Heart right ventricle (tissue), 16 donors: ENCODE measurements at regions not wholly inside any gene's neighbourhood (a gene's known extent, or its start where the extent isn't known, plus 50 kb on each side); places are given as distances from the start of the nearest gene placed in this dataset.

Experiments
- ATAC-seq, 8 donors: fragments of 200-7000 bp; cut with Tn5 transposase; one replicate each; pipeline ENCODE4 v1.9.1; 2020; ENCODE audit warnings: mild to moderate bottlenecking in 8 of 8, moderate library complexity in 8 of 8, moderate number of reproducible peaks in 1 of 8
- DNase-seq, 2 donors: peaks; one replicate each; pipeline ENCODE4 v3.0.0-alpha.2; 2020
- H3K27ac ChIP-seq, 10 donors: fragments of 200-600 bp; sonication (generic) in 2 of 10; one replicate each; pipeline versions ENCODE4 v1.5.0 to v1.8.0; 2020 to 2022; ENCODE audit warnings: mild to moderate bottlenecking in 3 of 10
- H3K27me3 ChIP-seq, 7 donors: fragments of 200-600 bp; one replicate each; pipeline ENCODE4 v1.8.0; 2021 to 2022; ENCODE audit warnings: mild to moderate bottlenecking in 2 of 7
- H3K36me3 ChIP-seq, 9 donors: fragments of 200-600 bp; sonication (generic) in 1 of 9; one replicate each; pipeline versions ENCODE4 v1.5.0 to v1.8.0; 2020 to 2022; ENCODE audit warnings: mild to moderate bottlenecking in 2 of 9
- H3K4me1 ChIP-seq, 9 donors: fragments of 200-600 bp; sonication (generic) in 1 of 9; one replicate each; pipeline versions ENCODE4 v1.5.0 to v1.8.0; 2020 to 2022; ENCODE audit warnings: mild to moderate bottlenecking in 4 of 9
- H3K4me3 ChIP-seq, 10 donors: fragments of 200-600 bp; sonication (generic) in 2 of 10; one replicate each; pipeline versions ENCODE4 v1.5.0 to v1.8.0; 2020 to 2022; ENCODE audit warnings: mild to moderate bottlenecking in 7 of 10, moderate library complexity in 2 of 10
- H3K9me3 ChIP-seq, 11 donors: fragments of 200-600 bp in 10 of 11; sonication (generic) in 2 of 11; one replicate each; pipeline versions ENCODE4 v1.5.0 to v1.8.0; 2013 to 2022; ENCODE audit warnings: mild to moderate bottlenecking in 2 of 11, control low read depth in 1 of 11, moderate library complexity in 1 of 11
- WGBS, 2 donors: extraction: QIAGEN DNeasy Blood & Tissue Kit; methylation state at CpG; one replicate each; pipeline ENCODE4 v1.1.7; 2013; ENCODE audit warnings: inconsistent platforms in 1 of 2; 5-methylcytosine and 5-hydroxymethylcytosine counted together
- intact Hi-C, 10 donors: fragments of 100-400 bp; cut with DNase I; formaldehyde crosslinking; loops; one replicate each; pipeline versions ENCODE4 v1.11.1 to v1.14.2; 2022
- TF ChIP-seq, protein P1 (sequence below), 9 donors: fragments of 200-600 bp; sonication (generic) in 2 of 9; IDR thresholded peaks; one replicate each; pipeline versions ENCODE4 v1.5.0 to v1.8.0; 2021 to 2022; ENCODE audit warnings: antibody characterized with exemption in 9 of 9, mild to moderate bottlenecking in 5 of 9, moderate library complexity in 1 of 9
- donor health status: Arrhythmogenic right ventricular cardiomyopathy.
- donor health status: ischemic (EF 13 %, LVEDD 7.1; RV severe dilation, severe dysfunction).
- donor health status: healthy with polysubstance abuse.
- donor health status: DM: no; HTN: yes; CAD: no.
- donor health status: DM: no; HTN: no; CAD: no.
- donor health status: ischemic (EF 25% LVEDD 6.9; RV normal size, moderate dysfunction).
- donor health status: ischemic (EF 25% LVEDD 5.7; RV mildly dilated, moderate dysfunction).
- donor health status: healthy.
- donor health status: DM: yes; HTN: yes; CAD: no.
- donor health status: Ischemic cardiomyopathy.
- donor health status: ischemic (EF 35%, LVEDD 5.7; RV mildly dilated, moderate dysfunction).
- donor health status: nonischemic (EF 11% LVEDD 7.7; RV severe dilation, severe dysfunction).
- donor health status: DM: yes; HTN: yes; CAD: no.
- donor health status: PGD.
- donor health status: ischemic (EF 29% LVEDD 5.4; RV normal size, mild dysfunction).
- donor health status: nonischemic (EF 23%, LVEDD 6.1; RV moderate dilation, normal function).

DNA sequence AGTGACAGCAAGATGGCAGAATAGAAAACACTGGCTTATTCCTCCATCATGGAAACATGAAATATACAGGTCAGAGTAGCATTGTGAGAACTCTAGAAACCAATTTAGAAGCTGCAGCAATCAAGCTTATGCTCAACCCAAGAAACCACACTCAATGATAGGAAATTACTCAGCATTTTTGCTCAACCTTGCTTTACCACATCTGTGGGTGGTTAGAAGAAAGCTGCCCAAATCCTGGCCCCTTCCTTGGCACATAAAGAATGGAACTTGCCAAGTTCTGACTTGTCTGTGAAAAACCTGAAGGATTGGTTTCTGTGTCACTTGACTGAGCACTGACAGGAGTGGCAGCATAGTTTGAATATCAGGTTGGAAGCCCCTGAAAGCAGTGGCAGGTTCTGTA is 108.0 kb upstream of the MOCS1 start:
- ATAC-seq: no peak
- H3K4me3 ChIP-seq: no peak overlapping the region
- H3K27ac ChIP-seq: no peak overlapping the region
- TF ChIP-seq, protein P1, sequence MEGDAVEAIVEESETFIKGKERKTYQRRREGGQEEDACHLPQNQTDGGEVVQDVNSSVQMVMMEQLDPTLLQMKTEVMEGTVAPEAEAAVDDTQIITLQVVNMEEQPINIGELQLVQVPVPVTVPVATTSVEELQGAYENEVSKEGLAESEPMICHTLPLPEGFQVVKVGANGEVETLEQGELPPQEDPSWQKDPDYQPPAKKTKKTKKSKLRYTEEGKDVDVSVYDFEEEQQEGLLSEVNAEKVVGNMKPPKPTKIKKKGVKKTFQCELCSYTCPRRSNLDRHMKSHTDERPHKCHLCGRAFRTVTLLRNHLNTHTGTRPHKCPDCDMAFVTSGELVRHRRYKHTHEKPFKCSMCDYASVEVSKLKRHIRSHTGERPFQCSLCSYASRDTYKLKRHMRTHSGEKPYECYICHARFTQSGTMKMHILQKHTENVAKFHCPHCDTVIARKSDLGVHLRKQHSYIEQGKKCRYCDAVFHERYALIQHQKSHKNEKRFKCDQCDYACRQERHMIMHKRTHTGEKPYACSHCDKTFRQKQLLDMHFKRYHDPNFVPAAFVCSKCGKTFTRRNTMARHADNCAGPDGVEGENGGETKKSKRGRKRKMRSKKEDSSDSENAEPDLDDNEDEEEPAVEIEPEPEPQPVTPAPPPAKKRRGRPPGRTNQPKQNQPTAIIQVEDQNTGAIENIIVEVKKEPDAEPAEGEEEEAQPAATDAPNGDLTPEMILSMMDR (IDR thresholded peaks at IDR 0.05): no peak
- peaks cover 0 to 11% (median 0%) of the 10 kb centered on the region in 11 donors for H3K9me3 ChIP-seq
- H3K4me1 ChIP-seq: no peaks in the 10 kb centered on the region
- H3K27me3 ChIP-seq: peaks cover 0 to 24% (median 0%) of the 10 kb centered on the region in 7 donors
- H3K36me3 ChIP-seq: no peaks in the 10 kb centered on the region
- DNase-seq: no peak
- intact Hi-C loops: no loop called here

DNA sequence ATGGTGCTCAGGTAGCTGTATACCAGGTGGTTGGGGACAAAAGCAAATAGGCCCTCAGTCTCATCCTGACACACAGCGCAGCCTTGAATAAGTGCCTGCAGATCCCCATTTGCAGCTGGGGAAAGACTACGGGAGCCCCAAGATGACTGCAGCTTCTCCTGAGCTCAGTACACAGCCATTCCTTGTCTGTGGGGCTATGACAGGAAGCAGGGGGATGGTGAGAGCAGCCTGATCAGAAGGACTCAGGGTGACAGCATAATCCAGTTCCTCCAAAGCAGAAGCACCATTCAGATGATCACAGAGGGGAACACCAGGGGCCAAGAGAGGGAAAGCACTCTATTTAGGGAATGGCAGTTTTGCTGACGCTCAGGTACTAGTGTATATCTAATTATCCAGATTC is 104.8 kb upstream of the MOCS1 start:
- WGBS, 2 donors: 72 to 81% methylated on average over 3 of the region's 3 CpGs
- TF ChIP-seq, protein P1 (IDR thresholded peaks at IDR 0.05): no peak
- Histone ChIP-seq H3K9me3 (peaks cover 0 to 11% (median 0%) of the 10 kb centered on the region in 11 donors), H3K27ac (no peak overlapping the region), H3K4me1 (no peaks in the 10 kb centered on the region), H3K4me3 (no peak overlapping the region), H3K27me3 (peaks cover 0 to 24% (median 4%) of the 10 kb centered on the region in 7 donors), H3K36me3 (no peaks in the 10 kb centered on the region)
- no peak for ATAC-seq
- no peak for DNase-seq
- intact Hi-C loops: no loop called here

DNA sequence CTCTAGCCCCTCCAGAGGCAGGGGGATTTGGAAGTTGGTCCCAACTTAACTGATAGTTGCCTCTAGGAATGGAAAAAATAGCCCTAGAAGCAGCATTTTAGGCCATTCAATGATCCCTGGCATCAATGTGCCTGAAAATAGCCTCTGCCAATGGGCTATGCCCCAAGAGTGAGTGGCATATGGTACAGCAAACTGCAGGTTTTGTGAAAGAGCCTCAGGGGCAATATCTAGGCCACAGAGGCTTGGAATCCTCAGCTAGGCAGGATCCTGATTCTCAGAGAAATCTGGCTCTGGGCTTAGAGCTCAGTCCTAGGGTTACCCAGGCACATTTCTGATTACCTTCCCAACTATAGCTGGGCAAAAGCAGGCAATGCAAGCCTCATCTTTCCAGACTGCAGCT is 104.4 kb upstream of the MOCS1 start:
- H3K36me3 ChIP-seq: no peaks in the 10 kb centered on the region
- H3K27ac ChIP-seq: no peak overlapping the region
- peaks cover 0 to 24% (median 4%) of the 10 kb centered on the region in 7 donors for H3K27me3 ChIP-seq
- H3K4me1 ChIP-seq: no peaks in the 10 kb centered on the region
- intact Hi-C loops: no loop called here
- ATAC-seq (no peak), DNase-seq (no peak)
- H3K9me3 ChIP-seq: peaks cover 0 to 11% (median 0%) of the 10 kb centered on the region in 11 donors
- TF ChIP-seq, protein P1 (IDR thresholded peaks at IDR 0.05): no peak
- H3K4me3 ChIP-seq: no peak overlapping the region

DNA sequence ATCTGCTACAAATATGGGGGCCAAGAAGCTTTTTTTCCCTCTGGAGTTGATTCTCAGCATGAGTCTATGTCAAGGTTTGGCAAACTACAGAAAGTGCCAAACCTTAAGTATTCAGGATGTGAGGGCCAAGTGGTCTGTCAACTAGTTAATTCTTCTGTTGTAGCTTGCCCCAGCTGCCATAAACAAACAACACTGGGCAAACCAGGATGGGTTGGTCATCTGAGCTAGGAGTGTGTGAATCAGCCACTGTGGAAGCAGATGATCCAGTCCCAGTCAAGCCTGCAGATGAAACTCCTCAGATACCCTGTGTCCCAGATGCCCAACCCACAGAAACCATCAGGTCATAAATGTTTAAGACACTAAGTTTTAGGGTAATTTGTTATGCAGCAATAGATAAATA is 103.0 kb upstream of the MOCS1 start:
- DNase-seq: no peak
- Histone ChIP-seq H3K9me3 (peaks cover 0 to 11% (median 0%) of the 10 kb centered on the region in 11 donors), H3K4me1 (no peaks in the 10 kb centered on the region), H3K27ac (no peak overlapping the region), H3K27me3 (peaks cover 0 to 21% (median 4%) of the 10 kb centered on the region in 7 donors), H3K36me3 (no peaks in the 10 kb centered on the region), H3K4me3 (no peak overlapping the region)
- TF ChIP-seq, protein P1 (IDR thresholded peaks at IDR 0.05): no peak
- ATAC-seq: no peak
- intact Hi-C loops: no loop called here

DNA sequence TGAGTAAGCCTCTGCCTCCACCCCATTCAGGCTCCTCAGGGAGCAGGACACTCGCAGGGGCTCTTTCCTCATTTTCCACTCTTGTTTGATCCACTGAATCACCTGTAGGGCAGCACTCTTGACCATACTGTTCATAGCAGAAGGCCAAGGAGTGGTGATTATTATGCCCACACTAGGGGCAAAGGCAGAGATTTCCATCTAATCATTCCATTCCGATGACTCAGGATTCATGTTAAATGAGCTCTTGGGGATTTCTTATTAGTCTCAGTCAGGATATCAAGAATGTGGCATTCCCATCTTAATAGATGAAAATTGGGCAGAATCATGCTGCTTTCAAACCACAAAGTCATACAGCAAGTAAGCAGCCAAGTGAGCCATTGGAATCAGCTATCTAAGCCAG is 101.9 kb upstream of the MOCS1 start:
- DNase-seq (no peak), ATAC-seq (no peak)
- Histone ChIP-seq H3K27me3 (peaks cover 0 to 18% (median 0%) of the 10 kb centered on the region in 7 donors), H3K4me1 (no peaks in the 10 kb centered on the region), H3K36me3 (no peaks in the 10 kb centered on the region), H3K9me3 (peaks cover 0 to 2% (median 0%) of the 10 kb centered on the region in 11 donors), H3K4me3 (no peak overlapping the region), H3K27ac (no peak overlapping the region)
- TF ChIP-seq, protein P1 (IDR thresholded peaks at IDR 0.05): no peak
- WGBS, 2 donors: 73 to 87% methylated on average over 2 of the region's 2 CpGs
- intact Hi-C loops: no loop called here
